GM23248 (cell line): ENCODE measurements at regions not wholly inside any gene's neighbourhood (a gene's known extent, or its start where the extent isn't known, plus 50 kb on each side); places are given as distances from the start of the nearest gene placed in this dataset.
"Not testable (repeated sequence)": the region's sequence is repeated elsewhere in the genome, so short reads cannot be mapped to it uniquely, and the experiment has no call there.

Source experiments
- DNase-seq: peaks from one replicate; pipeline ENCODE4 v3.0.0-alpha.2; 2015
- H2AFZ ChIP-seq: fragments of 200-600 bp; sonication (generic); 2 replicates; pipeline ENCODE4 v1.6.1; 2016; ENCODE audit warnings: antibody characterized with exemption
- H3F3A ChIP-seq: fragments of 200-600 bp; sonication (generic); 2 replicates; pipeline ENCODE4 v1.6.1; 2016; ENCODE audit warnings: mild to moderate bottlenecking, antibody characterized with exemption, mixed run types; ENCODE audit not compliant: insufficient read depth
- H3K27ac ChIP-seq: fragments of 200-600 bp; sonication (generic); 2 replicates; pipeline ENCODE4 v1.5.1; 2016; ENCODE audit warnings: mild to moderate bottlenecking
- H3K27me3 ChIP-seq: fragments of 200-600 bp; sonication (generic); replicated peaks from 2 replicates; pipeline ENCODE4 v1.6.1; 2016; ENCODE audit warnings: mild to moderate bottlenecking; ENCODE audit not compliant: insufficient read depth
- H3K36me3 ChIP-seq: fragments of 200-600 bp; sonication (generic); 2 replicates; pipeline ENCODE4 v1.6.1; 2016; ENCODE audit warnings: low read depth, mild to moderate bottlenecking
- H3K4me1 ChIP-seq: fragments of 200-600 bp; sonication (generic); 2 replicates; pipeline ENCODE4 v1.6.1; 2016; ENCODE audit warnings: mild to moderate bottlenecking; ENCODE audit not compliant: insufficient read depth
- H3K4me2 ChIP-seq: fragments of 200-600 bp; sonication (generic); one replicate; pipeline ENCODE4 v1.6.1; 2016; ENCODE audit warnings: mild to moderate bottlenecking; ENCODE audit not compliant: unreplicated experiment
- H3K4me3 ChIP-seq: fragments of 200-600 bp; sonication (generic); 2 replicates; pipeline ENCODE4 v1.5.1; 2016; ENCODE audit warnings: mild to moderate bottlenecking
- H3K79me2 ChIP-seq: fragments of 200-600 bp; sonication (generic); 2 replicates; pipeline ENCODE4 v1.6.1; 2016; ENCODE audit warnings: mild to moderate bottlenecking; ENCODE audit not compliant: insufficient read depth
- H3K9ac ChIP-seq: fragments of 200-600 bp; sonication (generic); 2 replicates; pipeline ENCODE4 v1.6.1; 2016; ENCODE audit warnings: mild to moderate bottlenecking
- H3K9me2 ChIP-seq: fragments of 200-600 bp; sonication (generic); 2 replicates; pipeline ENCODE4 v1.6.1; 2016; ENCODE audit warnings: mixed run types, mild to moderate bottlenecking, moderate library complexity; ENCODE audit not compliant: insufficient read depth
- H3K9me3 ChIP-seq: fragments of 200-600 bp; sonication (generic); one replicate; pipeline ENCODE4 v1.6.1; 2017; ENCODE audit warnings: low read depth
- H4K20me1 ChIP-seq: fragments of 200-600 bp; sonication (generic); 2 replicates; pipeline ENCODE4 v1.6.0; 2016; ENCODE audit not compliant: insufficient read depth
- EZH2 ChIP-seq: fragments of 200-600 bp; sonication (generic); IDR thresholded peaks from 2 replicates; pipeline ENCODE4 v1.6.1; 2018; ENCODE audit warnings: antibody characterized with exemption, mild to moderate bottlenecking; ENCODE audit not compliant: insufficient read depth, poor library complexity, severe bottlenecking
- EZH2phosphoT487 ChIP-seq: fragments of 200-600 bp; sonication (generic); IDR thresholded peaks from 2 replicates; pipeline ENCODE4 v1.6.1; 2018; ENCODE audit warnings: antibody characterized with exemption, moderate library complexity, mild to moderate bottlenecking, low read depth; ENCODE audit not compliant: insufficient read depth
- WGBS, 2 experiments: methylation state at CpG; one replicate each; pipeline ENCODE4 v1.1.6; 2015 to 2017; ENCODE audit warnings: low lambda C conversion rate in 2 of 2, low coverage in 1 of 2; ENCODE audit errors: missing lambda C conversion rate in 2 of 2; 5-methylcytosine and 5-hydroxymethylcytosine counted together
- in situ Hi-C: fragments of 300-500 bp; cut with MboI; formaldehyde crosslinking; loops from 2 replicates; pipeline ENCODE4 v1.15.0; 2020

GRCh38 chr5:173677125-173677672 lies 60.7 kb upstream of the BOD1 start:
- Histone ChIP-seq H3K9ac (no peak overlapping the region), H3K9me2 (no peaks in the 10 kb centered on the region), H3K4me2 (no peak overlapping the region), H3K27ac (no peak overlapping the region), H3K36me3 (no peaks in the 10 kb centered on the region), H3K79me2 (no peaks in the 10 kb centered on the region), H2AFZ (no peak overlapping the region), H3K9me3 (no peaks in the 10 kb centered on the region), H3K4me3 (no peak overlapping the region), H4K20me1 (no peaks in the 10 kb centered on the region), H3F3A (no peaks in the 10 kb centered on the region), H3K27me3 (peaks cover 1% of the 10 kb centered on the region; the same call in 1 of the 2 replicates), H3K4me1 (no peaks in the 10 kb centered on the region)
- 18 to 24% methylated on average over 2 of the region's 2 CpGs for WGBS, 2 experiments
- in situ Hi-C loops = no loop called here
- DNase-seq = no peak
- TF ChIP-seq EZH2phosphoT487 (no peak), EZH2 (no peak)

GRCh38 chr5:173679909-173680630 lies 63.6 kb upstream of the BOD1 start:
- no peaks in the 10 kb centered on the region for H3K4me1 ChIP-seq

GRCh38 chr5:173680660-173681242 lies 64.3 kb upstream of the BOD1 start:
- no peak overlapping the region for H3K4me3 ChIP-seq
- H3K79me2 ChIP-seq = no peaks in the 10 kb centered on the region
- H3F3A ChIP-seq = no peaks in the 10 kb centered on the region
- H4K20me1 ChIP-seq = no peaks in the 10 kb centered on the region
- in situ Hi-C loops = no loop called here
- no peaks in the 10 kb centered on the region for H3K4me1 ChIP-seq
- H3K27me3 ChIP-seq = peaks cover 6% of the 10 kb centered on the region; the same call in 1 of the 2 replicates
- H2AFZ ChIP-seq = no peak overlapping the region
- H3K9me3 ChIP-seq = no peaks in the 10 kb centered on the region
- no peaks in the 10 kb centered on the region for H3K36me3 ChIP-seq
- 40 to 55% methylated on average over 6 of the region's 6 CpGs for WGBS, 2 experiments
- no peak for DNase-seq
- no peaks in the 10 kb centered on the region for H3K9me2 ChIP-seq
- no peak for TF ChIP-seq EZH2
- TF ChIP-seq EZH2phosphoT487 = no peak
- H3K4me2 ChIP-seq = no peak overlapping the region
- H3K9ac ChIP-seq = no peak overlapping the region
- H3K27ac ChIP-seq = no peak overlapping the region

More at GRCh38 chr5:173679909-173680630, 63.6 kb upstream of the BOD1 start:
- Histone ChIP-seq H3K27me3 (peaks cover 6% of the 10 kb centered on the region; the same call in 1 of the 2 replicates), H3K79me2 (no peaks in the 10 kb centered on the region), H3K27ac (no peak overlapping the region), H3K9me3 (no peaks in the 10 kb centered on the region), H3F3A (no peaks in the 10 kb centered on the region), H3K4me2 (no peak overlapping the region), H3K4me3 (no peak overlapping the region), H3K9ac (no peak overlapping the region), H2AFZ (no peak overlapping the region), H3K9me2 (no peaks in the 10 kb centered on the region), H4K20me1 (no peaks in the 10 kb centered on the region), H3K36me3 (no peaks in the 10 kb centered on the region)
- in situ Hi-C loops = no loop called here
- no peak for DNase-seq
- WGBS, 2 experiments = 61 to 62% methylated on average over 6 of the region's 6 CpGs
- no peak for TF ChIP-seq EZH2phosphoT487
- no peak for TF ChIP-seq EZH2

GRCh38 chr5:173682313-173682712 lies 65.9 kb upstream of the BOD1 start:
- Histone ChIP-seq H3K9me2 (no peaks in the 10 kb centered on the region), H4K20me1 (no peaks in the 10 kb centered on the region), H3K36me3 (no peaks in the 10 kb centered on the region), H3K4me3 (no peak overlapping the region), H3K27ac (no peak overlapping the region), H2AFZ (no peak overlapping the region), H3K79me2 (no peaks in the 10 kb centered on the region), H3F3A (no peaks in the 10 kb centered on the region), H3K4me2 (no peak overlapping the region), H3K9me3 (no peaks in the 10 kb centered on the region), H3K9ac (no peak overlapping the region), H3K27me3 (peaks cover 6% of the 10 kb centered on the region; the same call in 1 of the 2 replicates), H3K4me1 (no peaks in the 10 kb centered on the region)
- no peak for DNase-seq
- 34 to 37% methylated on average over 2 of the region's 2 CpGs for WGBS, 2 experiments
- in situ Hi-C loops = no loop called here
- TF ChIP-seq EZH2phosphoT487 (no peak), EZH2 (no peak)

GRCh38 chr5:173684535-173684934 lies 68.1 kb upstream of the BOD1 start:
- H3K9me2 ChIP-seq, H3K9me3 ChIP-seq, H3K9ac ChIP-seq, DNase-seq, H3K36me3 ChIP-seq, H3K27me3 ChIP-seq, in situ Hi-C loops, H3K4me1 ChIP-seq, H4K20me1 ChIP-seq, H3F3A ChIP-seq, H3K79me2 ChIP-seq, H2AFZ ChIP-seq, H3K4me2 ChIP-seq, H3K27ac ChIP-seq, H3K4me3 ChIP-seq: not testable (repeated sequence)
- 61 to 65% methylated on average over 5 of the region's 5 CpGs for whole genome bisulfite sequencing, 2 experiments
